Esophagus muscularis mucosa (tissue), 4 donors: ENCODE measurements at regions not wholly inside any gene's neighbourhood (a gene's known extent, or its start where the extent isn't known, plus 50 kb on each side); places are given as distances from the start of the nearest gene placed in this dataset.

Experiments used
- DNase-seq: peaks from one replicate; pipeline ENCODE4 v3.0.0-alpha.2; 2017; ENCODE audit errors: extremely low spot score
- H3K27ac ChIP-seq, 4 donors: fragments of 200-600 bp; sonication (generic); replicated peaks in 1 of 4; 1 replicate in 3 of 4; 2 replicates in 1 of 4; pipeline ENCODE4 v1.5.1; 2016 to 2019; ENCODE audit warnings: mild to moderate bottlenecking in 1 of 4
- H3K27me3 ChIP-seq, 4 donors: fragments of 200-600 bp; sonication (generic); one replicate each; pipeline versions ENCODE4 v1.5.1 to v1.6.0; 2016 to 2019
- H3K36me3 ChIP-seq, 4 donors: fragments of 200-600 bp; sonication (generic); one replicate each; pipeline ENCODE4 v1.5.1; 2016 to 2019
- H3K4me1 ChIP-seq, 4 donors: fragments of 200-600 bp; sonication (generic); one replicate each; pipeline ENCODE4 v1.5.1; 2016 to 2019
- H3K4me3 ChIP-seq, 4 donors: fragments of 200-600 bp; sonication (generic); 1 replicate in 2 of 4; 2 replicates in 2 of 4; pipeline ENCODE4 v1.5.1; 2016 to 2019; ENCODE audit warnings: mild to moderate bottlenecking in 4 of 4, moderate library complexity in 1 of 4
- H3K9me3 ChIP-seq, 4 donors: fragments of 200-600 bp; sonication (generic); 1 replicate in 3 of 4; 2 replicates in 1 of 4; pipeline ENCODE4 v1.5.1; 2016 to 2019
- EP300 ChIP-seq: sonication (generic); formaldehyde crosslinking; IDR thresholded peaks from one replicate; pipeline ENCODE4 v1.6.1; 2017; ENCODE audit warnings: antibody characterized with exemption
- POLR2A ChIP-seq: fragments of 450-650 bp; IDR thresholded peaks from one replicate; pipeline ENCODE4 v1.6.1; 2017; ENCODE audit warnings: antibody characterized with exemption, moderate library complexity, mild to moderate bottlenecking, low read depth
- POLR2AphosphoS5 ChIP-seq, 2 donors: sonication (generic); formaldehyde crosslinking; IDR thresholded peaks; one replicate each; pipeline ENCODE4 v1.6.1; 2017; ENCODE audit warnings: antibody characterized with exemption in 2 of 2
- WGBS: methylation state at CpG from one replicate; pipeline ENCODE4 v1.1.5; 2018; 5-methylcytosine and 5-hydroxymethylcytosine counted together
- intact Hi-C: fragments of 100-400 bp; cut with DNase I; formaldehyde crosslinking; loops from one replicate; pipeline ENCODE4 v1.15.1; 2023
- TF ChIP-seq, protein P1 (sequence below), 3 experiments: fragments of 200-600 bp in 2 of 3; fragments of 450-650 bp in 1 of 3; sonication (generic) in 2 of 3; IDR thresholded peaks; one replicate each; pipeline ENCODE4 v1.5.1; 2017 to 2019; ENCODE audit warnings: antibody characterized with exemption in 3 of 3, mild to moderate bottlenecking in 2 of 3, moderate library complexity in 1 of 3

DNA sequence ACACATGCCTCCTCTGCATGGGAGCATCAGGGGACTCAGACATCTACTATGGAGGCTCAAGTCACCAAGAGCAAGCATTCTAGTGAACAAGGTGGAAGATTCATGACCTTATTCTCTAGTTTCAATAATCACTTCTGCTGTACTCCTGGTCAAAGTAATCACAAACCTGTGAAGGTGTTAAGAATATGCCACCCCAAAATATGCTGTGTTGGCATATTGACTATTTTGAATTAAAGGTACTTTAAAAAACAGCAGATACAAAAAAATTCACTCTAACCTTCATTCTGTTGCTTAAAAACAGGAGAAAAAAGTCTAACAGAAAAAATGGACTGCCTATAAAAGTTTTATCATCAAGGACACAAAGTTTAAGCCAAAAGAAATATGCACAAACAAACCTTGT, 607.8 kb upstream of the TYRP1 start:
- no peaks in the 10 kb centered on the region for H3K36me3 ChIP-seq
- H3K4me1 ChIP-seq: no peaks in the 10 kb centered on the region
- H3K27ac ChIP-seq: no peak overlapping the region
- H3K4me3 ChIP-seq: no peak overlapping the region
- DNase-seq: no peak
- no peaks in the 10 kb centered on the region for H3K9me3 ChIP-seq
- intact Hi-C loops: no loop called here
- no peak for TF ChIP-seq POLR2AphosphoS5 (IDR thresholded peaks at IDR 0.05)
- TF ChIP-seq POLR2A: no peak
- TF ChIP-seq EP300: no peak
- TF ChIP-seq, protein P1, sequence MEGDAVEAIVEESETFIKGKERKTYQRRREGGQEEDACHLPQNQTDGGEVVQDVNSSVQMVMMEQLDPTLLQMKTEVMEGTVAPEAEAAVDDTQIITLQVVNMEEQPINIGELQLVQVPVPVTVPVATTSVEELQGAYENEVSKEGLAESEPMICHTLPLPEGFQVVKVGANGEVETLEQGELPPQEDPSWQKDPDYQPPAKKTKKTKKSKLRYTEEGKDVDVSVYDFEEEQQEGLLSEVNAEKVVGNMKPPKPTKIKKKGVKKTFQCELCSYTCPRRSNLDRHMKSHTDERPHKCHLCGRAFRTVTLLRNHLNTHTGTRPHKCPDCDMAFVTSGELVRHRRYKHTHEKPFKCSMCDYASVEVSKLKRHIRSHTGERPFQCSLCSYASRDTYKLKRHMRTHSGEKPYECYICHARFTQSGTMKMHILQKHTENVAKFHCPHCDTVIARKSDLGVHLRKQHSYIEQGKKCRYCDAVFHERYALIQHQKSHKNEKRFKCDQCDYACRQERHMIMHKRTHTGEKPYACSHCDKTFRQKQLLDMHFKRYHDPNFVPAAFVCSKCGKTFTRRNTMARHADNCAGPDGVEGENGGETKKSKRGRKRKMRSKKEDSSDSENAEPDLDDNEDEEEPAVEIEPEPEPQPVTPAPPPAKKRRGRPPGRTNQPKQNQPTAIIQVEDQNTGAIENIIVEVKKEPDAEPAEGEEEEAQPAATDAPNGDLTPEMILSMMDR (IDR thresholded peaks at IDR 0.05): no peak
- no peaks in the 10 kb centered on the region for H3K27me3 ChIP-seq

DNA sequence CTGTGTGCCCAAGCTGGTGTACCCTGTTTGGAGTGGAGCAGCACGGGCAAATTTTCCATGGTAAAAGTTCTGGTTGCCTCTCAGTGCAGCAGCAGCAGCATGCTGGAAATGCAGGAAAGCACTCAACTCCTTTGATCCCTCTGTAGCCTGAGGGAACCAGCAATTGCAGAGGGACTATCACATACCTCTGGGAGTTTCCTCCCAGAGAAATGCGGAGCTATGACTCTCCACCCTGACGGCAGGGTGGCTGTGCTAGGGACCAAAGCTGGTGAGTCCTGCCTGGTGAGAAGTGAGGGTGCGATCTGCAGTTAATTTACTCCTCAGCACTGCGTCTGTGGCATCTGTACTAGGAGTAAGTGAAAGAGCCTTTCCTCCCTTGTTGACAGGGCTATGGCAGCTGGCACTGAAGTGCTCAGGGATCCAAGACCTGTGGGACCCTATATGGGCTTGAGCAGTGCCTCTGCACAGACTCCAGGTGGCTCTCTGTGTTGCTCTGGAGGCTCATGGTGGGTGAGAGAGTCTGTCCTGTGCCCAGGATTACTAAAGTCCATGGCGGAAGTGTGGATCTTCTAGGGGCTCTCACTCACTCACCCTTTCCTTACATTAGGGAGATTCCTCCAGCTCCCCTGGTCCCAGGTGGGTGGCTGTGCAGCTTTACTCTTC, 601.2 kb upstream of the TYRP1 start:
- H3K36me3 ChIP-seq: no peaks in the 10 kb centered on the region
- H3K27ac ChIP-seq: no peak overlapping the region
- H3K4me3 ChIP-seq: no peak overlapping the region
- intact Hi-C loops: no loop called here
- TF ChIP-seq, protein P1 (IDR thresholded peaks at IDR 0.05): no peak
- no peak for TF ChIP-seq POLR2AphosphoS5 (IDR thresholded peaks at IDR 0.05)
- no peak for TF ChIP-seq POLR2A
- TF ChIP-seq EP300: no peak
- no peaks in the 10 kb centered on the region for H3K4me1 ChIP-seq
- no peaks in the 10 kb centered on the region for H3K9me3 ChIP-seq
- WGBS: 68% methylated on average over 5 of the region's 6 CpGs
- no peak for DNase-seq
- H3K27me3 ChIP-seq: no peaks in the 10 kb centered on the region

DNA sequence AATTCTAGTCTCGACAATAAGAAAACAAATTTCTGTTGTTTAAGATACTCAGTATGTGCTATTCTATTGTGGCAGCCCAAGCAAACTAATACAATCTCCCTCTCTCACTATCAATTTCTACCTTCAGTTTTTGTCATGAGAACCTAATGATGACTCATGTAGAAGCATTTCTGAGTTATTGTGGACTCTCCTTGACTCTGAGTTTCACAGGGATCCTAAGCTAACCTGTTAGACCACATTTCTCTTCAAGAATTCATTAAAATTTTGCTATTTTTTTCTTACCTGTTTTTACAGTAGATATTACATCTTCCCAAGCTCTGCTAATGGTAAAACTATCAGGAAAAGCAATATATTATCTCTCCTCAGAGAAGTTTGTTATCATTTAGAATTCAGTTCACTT, 599.1 kb upstream of the TYRP1 start:
- intact Hi-C loops: no loop called here
- 91% methylated on average over 1 of the region's 1 CpG for WGBS
- Histone ChIP-seq H3K27ac (no peak overlapping the region), H3K27me3 (no peaks in the 10 kb centered on the region), H3K9me3 (no peaks in the 10 kb centered on the region), H3K36me3 (no peaks in the 10 kb centered on the region), H3K4me1 (no peaks in the 10 kb centered on the region), H3K4me3 (no peak overlapping the region)
- TF ChIP-seq EP300 (no peak), POLR2A (no peak), POLR2AphosphoS5 (IDR thresholded peaks at IDR 0.05) (no peak)
- TF ChIP-seq, protein P1 (IDR thresholded peaks at IDR 0.05): no peak
- no peak for DNase-seq

DNA sequence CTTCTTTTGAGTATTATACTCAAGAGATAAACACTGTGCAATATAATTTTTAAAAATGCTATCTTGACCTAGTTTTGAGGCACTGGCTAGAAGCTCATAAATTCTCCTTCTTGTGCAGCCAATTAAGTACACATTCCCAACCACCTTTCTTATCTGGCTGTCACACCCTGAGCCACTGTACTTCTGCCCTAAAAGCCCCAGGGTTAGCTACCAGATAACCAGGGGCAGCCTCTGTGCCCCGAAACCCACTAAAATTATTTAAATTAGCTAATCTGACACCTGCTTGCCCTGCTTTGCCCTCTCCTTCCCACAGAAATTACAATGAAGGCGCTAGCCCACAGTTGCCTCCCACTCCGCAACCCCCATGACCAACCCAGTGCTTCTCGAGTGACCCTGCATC, 597.3 kb upstream of the TYRP1 start:
- H3K9me3 ChIP-seq: no peaks in the 10 kb centered on the region
- no peak overlapping the region for H3K4me3 ChIP-seq
- H3K27ac ChIP-seq: no peak overlapping the region
- no peak for DNase-seq
- no peaks in the 10 kb centered on the region for H3K27me3 ChIP-seq
- 74% methylated on average over 4 of the region's 4 CpGs for WGBS
- H3K4me1 ChIP-seq: no peaks in the 10 kb centered on the region
- TF ChIP-seq POLR2AphosphoS5 (IDR thresholded peaks at IDR 0.05): no peak
- TF ChIP-seq, protein P1 (IDR thresholded peaks at IDR 0.05): no peak
- intact Hi-C loops: no loop called here
- H3K36me3 ChIP-seq: no peaks in the 10 kb centered on the region

DNA sequence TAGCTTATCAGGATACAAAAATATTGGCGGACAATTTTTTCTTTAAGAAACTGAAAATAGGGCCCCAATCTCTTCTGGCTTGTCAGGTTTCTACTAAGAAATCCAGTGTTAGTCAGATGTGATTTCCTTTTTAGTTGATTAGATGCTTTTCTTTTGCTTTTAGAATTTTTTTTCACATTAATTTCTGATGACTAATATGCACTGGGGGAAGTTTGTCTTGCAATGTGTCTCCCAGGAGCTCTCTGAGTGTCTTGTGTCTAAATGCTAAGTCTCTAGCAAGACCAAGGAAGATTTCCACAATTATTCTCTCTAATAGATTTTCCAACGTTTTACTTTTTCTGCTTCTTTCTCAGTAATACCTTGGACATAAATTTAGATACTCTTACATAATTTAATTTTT, 559.8 kb upstream of the TYRP1 start:
- Histone ChIP-seq H3K4me3 (no peak overlapping the region), H3K27me3 (no peaks in the 10 kb centered on the region), H3K4me1 (no peaks in the 10 kb centered on the region), H3K27ac (no peak overlapping the region), H3K9me3 (no peaks in the 10 kb centered on the region), H3K36me3 (no peaks in the 10 kb centered on the region)
- 85% methylated on average over 2 of the region's 2 CpGs for WGBS
- intact Hi-C loops: no loop called here
- DNase-seq: no peak
- no peak for TF ChIP-seq POLR2A
- no peak for TF ChIP-seq POLR2AphosphoS5 (IDR thresholded peaks at IDR 0.05)
- no peak for TF ChIP-seq EP300
- TF ChIP-seq, protein P1 (IDR thresholded peaks at IDR 0.05): no peak
